HG03571 (cell line): ENCODE measurements at regions not wholly inside any gene's neighbourhood (a gene's known extent, or its start where the extent isn't known, plus 50 kb on each side); places are given as distances from the start of the nearest gene placed in this dataset.

Experiments
- ATAC-seq: cut with Tn5 transposase; IDR thresholded peaks from one replicate; pipeline ENCODE4 v1.9.1; 2021; ENCODE audit not compliant: unreplicated experiment

DNA sequence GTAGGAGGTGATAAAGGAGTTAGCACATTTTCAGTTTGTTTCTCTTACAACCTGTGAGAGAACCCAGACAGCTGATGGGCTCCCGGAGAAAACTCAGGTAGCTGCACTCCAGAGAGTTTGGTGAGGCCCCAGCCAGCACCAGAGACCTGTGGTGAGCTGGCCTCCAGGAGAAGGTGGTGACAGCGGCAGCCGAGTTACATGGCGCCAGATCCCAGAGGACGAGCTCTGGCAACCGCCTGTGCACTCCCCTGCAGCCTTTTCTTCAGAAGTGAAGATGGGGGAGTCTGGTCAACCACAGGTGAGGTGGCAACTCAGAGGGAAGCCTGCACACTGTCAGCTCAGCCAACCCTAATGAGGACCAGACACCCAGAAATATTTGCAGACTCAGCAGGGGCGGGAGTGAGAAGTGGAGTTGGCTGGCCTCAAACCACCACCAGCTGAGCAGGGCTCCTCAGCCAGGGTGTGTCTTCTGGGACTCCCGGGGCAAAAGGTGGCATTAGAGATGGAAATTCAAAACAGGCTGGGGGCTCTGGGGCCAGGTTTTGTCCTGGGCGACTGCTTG, 209.7 kb downstream of the SETD4 start:
- ATAC-seq, result no peak

GRCh38 chr21:35850029-35850428, 210.3 kb downstream of the SETD4 start:
- no peak for ATAC-seq

DNA sequence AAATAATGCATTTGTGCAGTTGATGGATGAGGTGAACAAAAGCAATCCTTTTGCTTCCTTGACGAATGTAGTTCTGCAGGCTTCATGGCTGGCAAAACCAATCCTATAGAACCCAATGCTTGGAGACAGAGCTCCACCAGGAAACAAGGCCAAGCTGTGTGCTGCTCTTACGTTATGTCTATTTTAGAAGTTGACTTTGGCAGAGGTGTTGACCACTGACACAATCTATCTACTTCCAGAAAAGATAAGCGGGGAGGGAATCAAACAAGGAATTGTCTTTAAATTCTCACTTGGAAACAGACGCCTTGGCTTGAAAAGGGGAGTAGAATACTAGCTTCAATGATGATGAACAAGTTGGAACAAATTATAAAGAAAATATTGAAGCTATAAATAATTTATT, 211.2 kb downstream of the SETD4 start:
- no peak for ATAC-seq

DNA sequence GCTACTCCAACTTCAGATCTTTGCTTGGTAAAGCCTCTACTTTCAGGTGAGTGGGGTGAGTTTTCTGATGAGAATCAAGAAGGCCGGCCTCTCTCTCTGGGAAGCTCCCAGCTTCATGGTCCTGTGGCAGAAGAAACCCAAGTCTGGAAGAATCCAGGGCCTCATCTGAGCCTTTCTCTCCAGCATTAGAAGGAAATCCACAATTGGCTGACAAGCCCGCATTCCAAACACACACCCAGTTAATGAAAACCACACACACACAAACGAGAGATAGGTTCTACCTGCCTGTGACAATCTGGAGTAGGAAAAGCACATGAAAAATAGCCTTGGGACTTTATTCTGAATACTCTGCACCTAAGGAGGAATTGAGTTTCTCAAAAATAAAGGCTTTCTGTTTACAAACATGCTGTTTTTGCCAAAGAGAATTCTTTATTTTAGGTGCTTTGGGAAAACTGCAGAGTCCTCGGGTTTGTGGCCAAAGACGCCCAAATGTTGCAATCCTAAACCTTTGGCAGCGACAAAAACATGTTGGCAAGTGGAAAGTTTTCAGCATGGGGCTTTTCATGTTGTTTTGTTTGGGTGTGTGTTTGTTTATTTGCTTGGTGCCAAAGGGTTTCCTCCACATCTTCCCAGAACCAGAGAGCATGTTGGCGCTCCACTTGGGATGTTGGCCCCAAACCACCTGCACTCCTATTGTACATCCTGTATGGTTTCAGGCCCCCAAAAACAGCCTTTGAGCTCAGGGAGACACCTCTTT, 216.2 kb downstream of the SETD4 start:
- no peak for ATAC-seq

- ATAC-seq, result no peak
Measured at GRCh38 chr21:35840949-35841348, 219.4 kb downstream of the SETD4 start.

GRCh38 chr21:35840197-35840799, 220.0 kb downstream of the SETD4 start:
- no peak for ATAC-seq

GRCh38 chr21:35838987-35839763, 221.2 kb downstream of the SETD4 start:
- ATAC-seq, result no peak

DNA sequence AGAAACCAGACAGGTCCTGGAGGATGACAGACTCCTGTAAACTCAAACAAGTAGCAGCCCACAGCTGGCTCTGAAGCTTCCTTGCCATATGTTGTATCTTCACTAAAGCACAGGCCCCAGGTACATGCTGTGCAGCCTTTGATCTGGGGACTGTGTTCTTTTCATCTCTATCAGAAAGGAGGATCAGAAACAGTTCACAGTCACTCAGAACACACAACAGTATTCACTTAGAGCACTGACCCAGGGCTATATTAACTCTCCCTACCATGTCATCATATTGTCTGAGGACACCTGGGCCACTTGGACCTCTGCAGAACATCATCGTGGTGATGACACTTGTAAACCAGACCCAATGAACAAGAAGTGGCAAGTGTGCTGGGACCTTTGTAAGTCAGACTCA, 222.0 kb downstream of the SETD4 start:
- no peak for ATAC-seq

DNA sequence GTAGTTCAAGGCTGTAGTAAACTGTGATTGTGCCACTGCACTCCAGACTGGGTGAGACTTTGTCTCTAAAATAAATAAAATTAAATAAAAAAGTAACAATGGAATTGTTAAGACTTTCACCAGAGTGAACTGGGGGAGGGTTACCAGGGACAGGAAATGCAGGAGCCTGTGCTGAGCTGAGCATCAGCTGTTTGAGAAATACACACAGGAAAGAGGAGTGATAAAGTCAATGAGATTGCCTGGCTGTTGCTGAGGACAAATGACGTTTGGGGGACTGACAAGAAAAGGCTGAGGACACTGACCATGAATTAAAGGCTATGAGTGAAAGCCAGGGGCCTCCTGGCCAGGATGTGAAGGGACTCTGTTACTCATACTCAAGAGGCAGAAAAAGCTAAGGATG, 226.3 kb downstream of the SETD4 start:
- ATAC-seq, result no peak

- no peak for ATAC-seq
Measured at GRCh38 chr21:35833388-35833787, 226.9 kb downstream of the SETD4 start.

DNA sequence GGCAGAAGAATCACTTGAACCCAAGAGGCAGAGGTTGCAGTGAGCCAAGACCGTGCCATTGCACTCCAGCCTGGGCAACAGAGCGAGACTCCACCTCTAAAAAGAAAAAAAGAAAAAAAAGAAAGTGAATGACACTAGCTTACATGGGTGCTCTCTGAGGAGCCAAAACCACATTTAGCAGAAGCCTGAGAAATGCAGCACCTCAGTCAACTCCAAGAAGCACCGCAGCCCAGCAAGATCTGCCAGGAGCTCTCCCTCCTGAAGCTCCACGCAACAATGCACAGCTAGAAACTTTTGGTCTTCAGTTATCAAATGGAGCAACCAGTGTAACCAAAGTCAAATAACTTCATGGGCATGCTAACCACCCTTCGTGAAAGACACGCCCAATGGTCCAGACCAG, 229.1 kb downstream of the SETD4 start:
- no peak for ATAC-seq

DNA sequence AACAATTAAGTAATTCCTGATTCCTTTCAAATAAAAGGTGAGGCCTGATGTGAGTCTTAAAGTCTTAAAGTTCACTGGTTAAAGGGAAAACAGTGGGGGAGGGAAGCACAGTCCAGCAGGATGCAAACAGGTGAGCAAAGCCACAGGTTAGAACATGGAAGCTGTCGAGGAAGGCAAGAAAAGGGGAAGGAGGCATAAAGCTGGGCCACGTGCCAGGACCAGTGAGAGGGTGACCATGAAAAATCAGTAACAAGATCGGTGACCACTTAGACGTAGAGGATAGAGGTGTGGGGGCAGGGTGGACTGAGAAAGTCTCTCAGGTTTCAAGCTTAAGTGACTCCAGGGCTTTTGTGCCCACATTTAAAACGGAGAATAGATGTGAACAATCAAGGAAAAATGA, 231.3 kb downstream of the SETD4 start:
- no peak for ATAC-seq

GRCh38 chr21:35828161-35828560, 232.2 kb downstream of the SETD4 start:
- no peak for ATAC-seq

DNA sequence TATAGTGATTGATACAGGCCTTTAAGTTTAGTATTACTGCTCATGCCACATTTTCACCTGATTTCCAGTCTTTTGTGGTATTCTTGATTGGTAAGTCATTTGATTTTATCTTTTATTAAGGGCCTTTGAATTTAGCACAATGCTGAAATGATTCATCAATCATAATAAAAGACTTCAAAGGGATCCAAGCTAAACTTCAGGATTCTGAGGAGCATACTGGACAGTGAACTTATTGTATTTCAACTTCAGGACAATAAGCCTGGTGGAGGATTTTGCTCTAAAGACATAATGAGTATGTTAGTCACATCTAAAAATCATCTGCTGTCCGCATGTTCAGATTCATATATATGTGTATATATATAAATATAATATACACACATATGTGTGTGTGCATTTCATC, 233.3 kb downstream of the SETD4 start:
- no peak for ATAC-seq

DNA sequence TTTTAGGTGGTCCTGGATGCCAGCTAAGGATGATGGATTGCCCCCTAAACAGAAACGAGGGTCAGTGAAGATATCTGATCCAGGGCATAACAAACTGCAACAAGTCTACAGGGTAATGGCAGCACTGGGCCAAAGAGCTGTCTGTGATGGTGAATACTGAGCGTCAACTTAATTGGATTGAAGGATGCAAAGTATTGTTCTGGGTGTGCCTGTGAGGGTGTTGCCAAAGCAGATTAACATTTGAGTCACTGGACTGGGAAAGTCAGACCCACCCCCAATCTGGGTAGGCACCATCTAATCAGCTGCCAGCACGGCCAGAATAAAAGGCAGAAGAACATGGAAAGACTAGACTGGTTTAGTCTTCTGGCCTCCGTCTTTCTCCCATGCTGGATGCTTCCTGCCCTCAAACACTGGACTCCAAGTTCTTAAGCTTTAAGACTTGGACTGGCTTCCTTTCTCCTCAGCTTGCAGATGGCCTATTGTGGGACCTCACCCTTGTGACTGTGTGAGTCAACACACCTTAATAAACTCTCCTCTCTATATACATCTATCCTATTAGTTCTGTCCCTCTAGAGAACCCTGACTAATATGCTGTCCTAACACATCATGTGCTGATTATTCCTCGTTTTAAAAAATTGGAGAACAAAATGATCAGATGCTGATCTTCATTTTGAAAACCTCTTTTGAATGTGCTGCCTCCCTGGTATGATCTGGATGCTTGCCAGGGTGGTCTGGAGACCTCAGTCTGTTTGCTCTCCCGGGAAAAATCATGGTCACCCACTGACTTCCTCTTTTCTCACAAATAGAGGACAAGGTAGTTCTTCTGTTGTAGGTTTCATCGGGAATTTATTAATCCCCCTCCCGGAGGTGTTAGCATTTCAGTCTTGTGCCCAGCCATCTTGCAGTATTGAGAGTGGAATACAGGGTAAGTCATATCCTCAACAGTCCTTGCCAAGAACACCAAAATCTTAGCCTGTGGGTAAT, 234.7 kb downstream of the SETD4 start:
- ATAC-seq, result no peak

GRCh38 chr21:35824136-35824535, 236.2 kb downstream of the SETD4 start:
- no peak for ATAC-seq

DNA sequence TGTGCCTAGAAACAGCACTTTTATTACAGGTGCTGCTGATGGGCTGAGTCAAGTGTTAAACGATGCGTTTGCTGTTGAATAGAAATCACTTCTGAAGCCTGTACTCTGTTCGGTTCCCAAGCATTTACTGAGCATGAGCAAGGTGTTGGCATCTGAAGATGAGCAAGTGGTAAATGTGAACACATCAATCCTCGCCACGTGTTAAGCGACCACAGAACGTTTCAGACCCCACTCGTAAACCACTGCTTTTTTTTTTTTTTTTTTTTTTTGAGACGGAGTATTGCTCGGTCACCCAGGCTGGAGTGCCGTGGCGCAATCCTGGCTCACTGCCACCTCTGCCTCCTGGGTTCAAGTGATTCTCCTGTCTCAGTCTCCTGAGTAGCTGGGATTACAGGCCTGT, 241.2 kb downstream of the SETD4 start:
- ATAC-seq, result no peak

DNA sequence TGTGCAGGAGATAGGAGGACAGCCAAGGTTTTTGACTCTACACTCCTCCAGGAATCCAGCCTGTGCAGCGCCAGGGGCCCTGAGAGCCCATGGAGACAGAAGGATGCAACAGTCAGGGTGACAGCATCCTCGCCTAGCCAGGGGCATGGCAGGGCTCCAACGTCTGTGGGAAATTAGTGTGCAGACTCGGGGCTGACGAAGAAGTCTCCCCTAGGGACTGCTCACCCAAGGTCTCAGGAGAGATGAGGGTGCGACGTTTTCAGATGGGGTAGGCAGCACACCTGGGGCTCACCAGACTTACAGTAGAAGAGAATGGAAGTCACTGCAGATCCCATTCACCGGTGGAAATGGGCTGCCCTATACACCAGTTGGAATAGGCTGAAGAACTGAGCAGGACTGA, 241.7 kb downstream of the SETD4 start:
- no peak for ATAC-seq

DNA sequence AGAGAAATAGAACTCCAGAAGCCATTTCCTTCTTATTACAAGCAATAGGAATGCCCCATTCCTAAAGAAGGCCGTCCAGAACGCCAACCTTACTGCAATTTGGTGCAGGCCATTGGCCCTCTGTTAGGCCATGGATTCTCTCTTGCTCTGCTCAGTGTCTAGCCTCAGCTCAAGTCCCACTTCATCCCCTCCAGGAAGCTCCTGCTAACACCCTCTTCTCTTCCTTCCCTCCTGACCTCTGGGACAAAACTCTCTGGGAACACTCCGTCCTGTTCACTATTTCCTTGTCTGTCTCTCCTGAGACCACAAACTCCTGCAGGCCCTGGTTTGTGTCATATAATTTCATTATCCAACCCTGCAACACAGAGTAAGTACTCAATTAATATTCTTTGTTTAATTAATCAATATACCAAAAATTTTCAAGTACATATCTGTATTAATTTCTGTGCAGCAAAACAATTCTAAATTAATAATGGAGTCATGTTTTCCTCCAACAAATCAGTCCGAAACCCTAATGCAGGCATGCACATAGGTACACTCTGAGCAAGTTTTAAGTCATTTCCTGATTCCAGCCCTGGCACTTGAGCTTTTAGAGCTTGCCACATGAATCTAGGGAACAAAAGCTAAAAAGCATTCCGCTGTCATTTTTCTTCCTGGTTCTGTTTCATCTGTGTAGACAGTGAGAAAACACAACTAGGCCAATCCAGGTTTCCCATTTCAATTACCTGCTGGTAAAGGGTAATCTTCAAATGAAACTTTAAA, 245.3 kb downstream of the SETD4 start:
- ATAC-seq, result no peak

- no peak for ATAC-seq
Measured at GRCh38 chr21:35812679-35813078, 247.6 kb downstream of the SETD4 start.
